HepG2 (cell line): ENCODE measurements at regions not wholly inside any gene's neighbourhood (a gene's known extent, or its start where the extent isn't known, plus 50 kb on each side); places are given as distances from the start of the nearest gene placed in this dataset.

Experiments used
- HDAC1 ChIP-seq: sonication (generic); formaldehyde crosslinking; IDR thresholded peaks from 2 replicates; pipeline ENCODE4 v1.5.1; 2020; ENCODE audit warnings: mild to moderate bottlenecking, missing genetic modification reagents
- RFX5 ChIP-seq: IDR thresholded peaks from 2 replicates; pipeline ENCODE4 v1.6.1; 2011; ENCODE audit warnings: low read depth, low read length, improper control_type of control experiment
- ZNF292 ChIP-seq: sonication (generic); formaldehyde crosslinking; IDR thresholded peaks from 2 replicates; pipeline ENCODE4 v1.8.1; 2022; ENCODE audit warnings: mild to moderate bottlenecking, low read depth, missing genetic modification reagents, borderline replicate concordance
- ZNF431 ChIP-seq: sonication (generic); formaldehyde crosslinking; IDR thresholded peaks from 2 replicates; pipeline ENCODE4 v1.9.0; 2022; ENCODE audit warnings: missing genetic modification reagents, low read depth, mild to moderate bottlenecking, borderline replicate concordance
- ZNF569 ChIP-seq: sonication (generic); formaldehyde crosslinking; IDR thresholded peaks from 2 replicates; pipeline ENCODE4 v1.5.0; 2020; ENCODE audit warnings: mild to moderate bottlenecking, missing genetic modification reagents, moderate library complexity, borderline replicate concordance
- TF ChIP-seq, protein P1 (sequence below): sonication (generic); formaldehyde crosslinking; IDR thresholded peaks from 2 replicates; pipeline ENCODE4 v1.4.0; 2020; ENCODE audit warnings: mild to moderate bottlenecking, missing genetic modification reagents, borderline replicate concordance
- TF ChIP-seq, protein P2 (sequence below): IDR thresholded peaks from 2 replicates; pipeline ENCODE4 v1.6.1; 2012; ENCODE audit warnings: low read length, improper control_type of control experiment
- TF ChIP-seq, protein P3 (sequence below): sonication (generic); formaldehyde crosslinking; IDR thresholded peaks from 2 replicates; pipeline ENCODE4 v1.8.0; 2022; ENCODE audit warnings: missing genetic modification reagents, mild to moderate bottlenecking, moderate library complexity, borderline replicate concordance
- TF ChIP-seq, protein P4 (sequence below): sonication (generic); formaldehyde crosslinking; IDR thresholded peaks from 2 replicates; pipeline ENCODE4 v1.4.0; 2020; ENCODE audit warnings: missing genetic modification reagents
- TF ChIP-seq, protein P5 (sequence below): sonication (generic); formaldehyde crosslinking; IDR thresholded peaks from 2 replicates; pipeline ENCODE4 v1.5.0; 2020; ENCODE audit warnings: mild to moderate bottlenecking, missing genetic modification reagents, moderate library complexity

DNA sequence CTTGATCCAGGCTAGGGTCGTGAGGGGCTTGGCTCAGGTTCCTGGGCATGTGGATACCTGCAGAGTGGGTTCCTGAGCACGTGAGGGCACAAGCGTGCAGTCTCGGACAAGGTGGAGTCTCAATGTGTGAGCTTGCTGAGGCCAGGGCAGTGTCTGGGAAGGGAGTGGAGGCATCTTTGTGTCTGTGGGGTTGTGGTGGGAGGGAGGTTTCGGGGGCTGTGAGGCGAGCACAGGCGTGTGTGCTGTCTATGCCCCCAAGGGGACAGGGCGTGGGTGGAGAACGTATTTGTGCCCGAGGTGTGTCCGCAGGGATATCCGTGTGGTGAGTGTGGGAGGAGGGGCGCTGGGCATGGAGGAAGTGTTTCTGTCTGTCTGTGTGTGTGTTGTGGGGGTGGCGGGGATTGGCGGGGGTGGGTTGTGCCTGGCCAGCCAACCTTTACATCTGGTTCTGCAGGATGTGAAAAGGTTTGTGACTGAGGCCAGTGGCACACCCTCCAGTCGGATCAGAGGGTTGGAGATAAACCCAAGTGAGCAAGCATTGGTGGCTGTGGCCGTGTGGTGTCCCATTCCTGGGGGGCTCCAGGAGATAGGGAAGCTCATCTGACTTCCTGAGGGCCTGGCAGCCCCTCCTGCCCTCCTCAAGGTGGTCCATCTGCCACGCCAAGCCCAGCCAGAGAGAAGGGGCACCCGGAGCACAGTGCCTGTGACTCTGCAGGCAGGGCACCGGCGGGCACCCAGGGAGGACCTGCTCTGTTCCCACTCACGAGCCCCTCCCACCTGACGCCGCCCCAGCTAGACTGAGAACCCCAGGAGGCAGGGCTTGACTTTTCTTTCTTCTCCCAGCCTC, 57.1 kb downstream of the ZFP36L2 start (continued):
- TF ChIP-seq, protein P1, sequence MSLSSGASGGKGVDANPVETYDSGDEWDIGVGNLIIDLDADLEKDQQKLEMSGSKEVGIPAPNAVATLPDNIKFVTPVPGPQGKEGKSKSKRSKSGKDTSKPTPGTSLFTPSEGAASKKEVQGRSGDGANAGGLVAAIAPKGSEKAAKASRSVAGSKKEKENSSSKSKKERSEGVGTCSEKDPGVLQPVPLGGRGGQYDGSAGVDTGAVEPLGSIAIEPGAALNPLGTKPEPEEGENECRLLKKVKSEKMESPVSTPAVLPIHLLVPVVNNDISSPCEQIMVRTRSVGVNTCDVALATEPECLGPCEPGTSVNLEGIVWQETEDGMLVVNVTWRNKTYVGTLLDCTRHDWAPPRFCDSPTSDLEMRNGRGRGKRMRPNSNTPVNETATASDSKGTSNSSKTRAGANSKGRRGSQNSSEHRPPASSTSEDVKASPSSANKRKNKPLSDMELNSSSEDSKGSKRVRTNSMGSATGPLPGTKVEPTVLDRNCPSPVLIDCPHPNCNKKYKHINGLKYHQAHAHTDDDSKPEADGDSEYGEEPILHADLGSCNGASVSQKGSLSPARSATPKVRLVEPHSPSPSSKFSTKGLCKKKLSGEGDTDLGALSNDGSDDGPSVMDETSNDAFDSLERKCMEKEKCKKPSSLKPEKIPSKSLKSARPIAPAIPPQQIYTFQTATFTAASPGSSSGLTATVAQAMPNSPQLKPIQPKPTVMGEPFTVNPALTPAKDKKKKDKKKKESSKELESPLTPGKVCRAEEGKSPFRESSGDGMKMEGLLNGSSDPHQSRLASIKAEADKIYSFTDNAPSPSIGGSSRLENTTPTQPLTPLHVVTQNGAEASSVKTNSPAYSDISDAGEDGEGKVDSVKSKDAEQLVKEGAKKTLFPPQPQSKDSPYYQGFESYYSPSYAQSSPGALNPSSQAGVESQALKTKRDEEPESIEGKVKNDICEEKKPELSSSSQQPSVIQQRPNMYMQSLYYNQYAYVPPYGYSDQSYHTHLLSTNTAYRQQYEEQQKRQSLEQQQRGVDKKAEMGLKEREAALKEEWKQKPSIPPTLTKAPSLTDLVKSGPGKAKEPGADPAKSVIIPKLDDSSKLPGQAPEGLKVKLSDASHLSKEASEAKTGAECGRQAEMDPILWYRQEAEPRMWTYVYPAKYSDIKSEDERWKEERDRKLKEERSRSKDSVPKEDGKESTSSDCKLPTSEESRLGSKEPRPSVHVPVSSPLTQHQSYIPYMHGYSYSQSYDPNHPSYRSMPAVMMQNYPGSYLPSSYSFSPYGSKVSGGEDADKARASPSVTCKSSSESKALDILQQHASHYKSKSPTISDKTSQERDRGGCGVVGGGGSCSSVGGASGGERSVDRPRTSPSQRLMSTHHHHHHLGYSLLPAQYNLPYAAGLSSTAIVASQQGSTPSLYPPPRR (CRISPR knock-in tag), result 0 out of 2 replicates have a peak, but pooled peaks have one; percentile 30
- TF ChIP-seq, protein P2, sequence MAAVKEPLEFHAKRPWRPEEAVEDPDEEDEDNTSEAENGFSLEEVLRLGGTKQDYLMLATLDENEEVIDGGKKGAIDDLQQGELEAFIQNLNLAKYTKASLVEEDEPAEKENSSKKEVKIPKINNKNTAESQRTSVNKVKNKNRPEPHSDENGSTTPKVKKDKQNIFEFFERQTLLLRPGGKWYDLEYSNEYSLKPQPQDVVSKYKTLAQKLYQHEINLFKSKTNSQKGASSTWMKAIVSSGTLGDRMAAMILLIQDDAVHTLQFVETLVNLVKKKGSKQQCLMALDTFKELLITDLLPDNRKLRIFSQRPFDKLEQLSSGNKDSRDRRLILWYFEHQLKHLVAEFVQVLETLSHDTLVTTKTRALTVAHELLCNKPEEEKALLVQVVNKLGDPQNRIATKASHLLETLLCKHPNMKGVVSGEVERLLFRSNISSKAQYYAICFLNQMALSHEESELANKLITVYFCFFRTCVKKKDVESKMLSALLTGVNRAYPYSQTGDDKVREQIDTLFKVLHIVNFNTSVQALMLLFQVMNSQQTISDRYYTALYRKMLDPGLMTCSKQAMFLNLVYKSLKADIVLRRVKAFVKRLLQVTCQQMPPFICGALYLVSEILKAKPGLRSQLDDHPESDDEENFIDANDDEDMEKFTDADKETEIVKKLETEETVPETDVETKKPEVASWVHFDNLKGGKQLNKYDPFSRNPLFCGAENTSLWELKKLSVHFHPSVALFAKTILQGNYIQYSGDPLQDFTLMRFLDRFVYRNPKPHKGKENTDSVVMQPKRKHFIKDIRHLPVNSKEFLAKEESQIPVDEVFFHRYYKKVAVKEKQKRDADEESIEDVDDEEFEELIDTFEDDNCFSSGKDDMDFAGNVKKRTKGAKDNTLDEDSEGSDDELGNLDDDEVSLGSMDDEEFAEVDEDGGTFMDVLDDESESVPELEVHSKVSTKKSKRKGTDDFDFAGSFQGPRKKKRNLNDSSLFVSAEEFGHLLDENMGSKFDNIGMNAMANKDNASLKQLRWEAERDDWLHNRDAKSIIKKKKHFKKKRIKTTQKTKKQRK, result no peak
- TF ChIP-seq ZNF431 (CRISPR knock-in tag), result no peak
- no peak for TF ChIP-seq ZNF292
- TF ChIP-seq HDAC1 (CRISPR knock-in tag), result no peak
- TF ChIP-seq, protein P3, sequence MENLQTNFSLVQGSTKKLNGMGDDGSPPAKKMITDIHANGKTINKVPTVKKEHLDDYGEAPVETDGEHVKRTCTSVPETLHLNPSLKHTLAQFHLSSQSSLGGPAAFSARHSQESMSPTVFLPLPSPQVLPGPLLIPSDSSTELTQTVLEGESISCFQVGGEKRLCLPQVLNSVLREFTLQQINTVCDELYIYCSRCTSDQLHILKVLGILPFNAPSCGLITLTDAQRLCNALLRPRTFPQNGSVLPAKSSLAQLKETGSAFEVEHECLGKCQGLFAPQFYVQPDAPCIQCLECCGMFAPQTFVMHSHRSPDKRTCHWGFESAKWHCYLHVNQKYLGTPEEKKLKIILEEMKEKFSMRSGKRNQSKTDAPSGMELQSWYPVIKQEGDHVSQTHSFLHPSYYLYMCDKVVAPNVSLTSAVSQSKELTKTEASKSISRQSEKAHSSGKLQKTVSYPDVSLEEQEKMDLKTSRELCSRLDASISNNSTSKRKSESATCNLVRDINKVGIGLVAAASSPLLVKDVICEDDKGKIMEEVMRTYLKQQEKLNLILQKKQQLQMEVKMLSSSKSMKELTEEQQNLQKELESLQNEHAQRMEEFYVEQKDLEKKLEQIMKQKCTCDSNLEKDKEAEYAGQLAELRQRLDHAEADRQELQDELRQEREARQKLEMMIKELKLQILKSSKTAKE, result 0 out of 2 replicates have a peak, but pooled peaks have one; percentile 29
- TF ChIP-seq, protein P4, sequence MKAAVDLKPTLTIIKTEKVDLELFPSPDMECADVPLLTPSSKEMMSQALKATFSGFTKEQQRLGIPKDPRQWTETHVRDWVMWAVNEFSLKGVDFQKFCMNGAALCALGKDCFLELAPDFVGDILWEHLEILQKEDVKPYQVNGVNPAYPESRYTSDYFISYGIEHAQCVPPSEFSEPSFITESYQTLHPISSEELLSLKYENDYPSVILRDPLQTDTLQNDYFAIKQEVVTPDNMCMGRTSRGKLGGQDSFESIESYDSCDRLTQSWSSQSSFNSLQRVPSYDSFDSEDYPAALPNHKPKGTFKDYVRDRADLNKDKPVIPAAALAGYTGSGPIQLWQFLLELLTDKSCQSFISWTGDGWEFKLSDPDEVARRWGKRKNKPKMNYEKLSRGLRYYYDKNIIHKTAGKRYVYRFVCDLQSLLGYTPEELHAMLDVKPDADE (CRISPR knock-in tag), result no peak
- TF ChIP-seq RFX5, result no peak
- TF ChIP-seq, protein P5, sequence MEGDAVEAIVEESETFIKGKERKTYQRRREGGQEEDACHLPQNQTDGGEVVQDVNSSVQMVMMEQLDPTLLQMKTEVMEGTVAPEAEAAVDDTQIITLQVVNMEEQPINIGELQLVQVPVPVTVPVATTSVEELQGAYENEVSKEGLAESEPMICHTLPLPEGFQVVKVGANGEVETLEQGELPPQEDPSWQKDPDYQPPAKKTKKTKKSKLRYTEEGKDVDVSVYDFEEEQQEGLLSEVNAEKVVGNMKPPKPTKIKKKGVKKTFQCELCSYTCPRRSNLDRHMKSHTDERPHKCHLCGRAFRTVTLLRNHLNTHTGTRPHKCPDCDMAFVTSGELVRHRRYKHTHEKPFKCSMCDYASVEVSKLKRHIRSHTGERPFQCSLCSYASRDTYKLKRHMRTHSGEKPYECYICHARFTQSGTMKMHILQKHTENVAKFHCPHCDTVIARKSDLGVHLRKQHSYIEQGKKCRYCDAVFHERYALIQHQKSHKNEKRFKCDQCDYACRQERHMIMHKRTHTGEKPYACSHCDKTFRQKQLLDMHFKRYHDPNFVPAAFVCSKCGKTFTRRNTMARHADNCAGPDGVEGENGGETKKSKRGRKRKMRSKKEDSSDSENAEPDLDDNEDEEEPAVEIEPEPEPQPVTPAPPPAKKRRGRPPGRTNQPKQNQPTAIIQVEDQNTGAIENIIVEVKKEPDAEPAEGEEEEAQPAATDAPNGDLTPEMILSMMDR (CRISPR knock-in tag), result peak; percentile 53
- no peak for TF ChIP-seq ZNF569
